ENCODE measurements at regions not wholly inside any gene's neighbourhood (a gene's known extent, or its start where the extent isn't known, plus 50 kb on each side); places are given as distances from the start of the nearest gene placed in this dataset.

- Histone ChIP-seq H3K27ac (ENCODE audit: low read depth in 1 of 2, low read length in 2 of 2) (no peak overlapping the region), H3K4me1 (ENCODE audit: control insufficient read depth in 4 of 4, insufficient read depth in 4 of 4, low read length in 3 of 4) (no peaks in the 10 kb centered on the region), H3K9me3 (ENCODE audit: control insufficient read depth in 4 of 4, low read length in 3 of 4) (no peaks in the 10 kb centered on the region), H3K4me3 (ENCODE audit: low read depth in 1 of 3, low read length in 3 of 3) (no peak overlapping the region), H3K9ac (ENCODE audit: low read depth in 1 of 2, low read length in 2 of 2) (no peak overlapping the region), H3K36me3 (ENCODE audit: control insufficient read depth in 4 of 4, insufficient read depth in 3 of 4, low read depth in 1 of 4, low read length in 3 of 4) (no peaks in the 10 kb centered on the region), H3K27me3 (ENCODE audit: control insufficient read depth in 4 of 4, insufficient read depth in 4 of 4, low read length in 3 of 4) (no peaks in the 10 kb centered on the region)
- no peak for DNase-seq (ENCODE audit: low spot score)
- WGBS = 82% methylated on average over 6 of the region's 6 CpGs
- TF ChIP-seq RAD21 (IDR thresholded peaks at IDR 0.05) (no peak), CTCF (IDR thresholded peaks at IDR 0.05; ENCODE audit: low read depth, low read length, missing input control) (no peak), NR2F2 (IDR thresholded peaks at IDR 0.05) (no peak), YY1 (IDR thresholded peaks at IDR 0.05) (no peak), FOXA1 (IDR thresholded peaks at IDR 0.05) (no peak), FOXA2 (IDR thresholded peaks at IDR 0.05) (no peak), TAF1 (conservative IDR thresholded peaks at IDR 0.05) (no peak), HNF4A (conservative IDR thresholded peaks at IDR 0.05) (no peak), REST (IDR thresholded peaks at IDR 0.05) (no peak), ZBTB33 (IDR thresholded peaks at IDR 0.05) (no peak), EGR1 (IDR thresholded peaks at IDR 0.05; ENCODE audit: low read depth in 2 of 2) (no peak), HNF4G (IDR thresholded peaks at IDR 0.05) (no peak), RXRA (IDR thresholded peaks at IDR 0.05) (no peak), JUND (IDR thresholded peaks at IDR 0.05) (no peak), GABPA (IDR thresholded peaks at IDR 0.05 in 1 of 2, conservative IDR thresholded peaks at IDR 0.05 in 1 of 2) (no peak), ATF3 (IDR thresholded peaks at IDR 0.05) (no peak)
These were observed 128.3 kb upstream of the ARHGAP28 start for GRCh38 chr18:6601241-6601640.

GRCh38 chr18:6602365-6602764 is 127.2 kb upstream of the ARHGAP28 start:
- no peak overlapping the region for H3K4me3 ChIP-seq (ENCODE audit: low read depth in 1 of 3, low read length in 3 of 3)
- no peaks in the 10 kb centered on the region for H3K4me1 ChIP-seq (ENCODE audit: control insufficient read depth in 4 of 4, insufficient read depth in 4 of 4, low read length in 3 of 4)
- no peak for DNase-seq (ENCODE audit: low spot score)
- H3K27ac ChIP-seq (ENCODE audit: low read depth in 1 of 2, low read length in 2 of 2) = no peak overlapping the region
- no peak overlapping the region for H3K9ac ChIP-seq (ENCODE audit: low read depth in 1 of 2, low read length in 2 of 2)
- no peaks in the 10 kb centered on the region for H3K9me3 ChIP-seq (ENCODE audit: control insufficient read depth in 4 of 4, low read length in 3 of 4)
- WGBS = 79% methylated on average over 5 of the region's 5 CpGs
- no peaks in the 10 kb centered on the region for H3K27me3 ChIP-seq (ENCODE audit: control insufficient read depth in 4 of 4, insufficient read depth in 4 of 4, low read length in 3 of 4)
- H3K36me3 ChIP-seq (ENCODE audit: control insufficient read depth in 4 of 4, insufficient read depth in 3 of 4, low read depth in 1 of 4, low read length in 3 of 4) = no peaks in the 10 kb centered on the region
- TF ChIP-seq REST (IDR thresholded peaks at IDR 0.05) (no peak), FOXA1 (IDR thresholded peaks at IDR 0.05) (no peak), EGR1 (IDR thresholded peaks at IDR 0.05; ENCODE audit: low read depth in 2 of 2) (no peak), NR2F2 (IDR thresholded peaks at IDR 0.05) (no peak), TAF1 (conservative IDR thresholded peaks at IDR 0.05) (no peak), HNF4A (conservative IDR thresholded peaks at IDR 0.05) (no peak), RAD21 (IDR thresholded peaks at IDR 0.05) (no peak), FOXA2 (IDR thresholded peaks at IDR 0.05) (no peak), ATF3 (IDR thresholded peaks at IDR 0.05) (no peak), CTCF (IDR thresholded peaks at IDR 0.05; ENCODE audit: low read depth, low read length, missing input control) (no peak), HNF4G (IDR thresholded peaks at IDR 0.05) (no peak), SP1 (IDR thresholded peaks at IDR 0.05) (no peak), MAX (IDR thresholded peaks at IDR 0.05) (no peak), YY1 (IDR thresholded peaks at IDR 0.05) (no peak)
